GM20431 (cell line): ENCODE measurements at regions not wholly inside any gene's neighbourhood (a gene's known extent, or its start where the extent isn't known, plus 50 kb on each side); places are given as distances from the start of the nearest gene placed in this dataset.
"Not testable (repeated sequence)": the region's sequence is repeated elsewhere in the genome, so short reads cannot be mapped to it uniquely, and the experiment has no call there.

Experiments used
- in situ Hi-C: fragments of 300-500 bp; cut with MseI, MboI; formaldehyde crosslinking; loops from one replicate; pipeline ENCODE4 v1.15.0; 2020; ENCODE audit warnings: low sequenced_read_pairs; ENCODE audit not compliant: unreplicated experiment

DNA sequence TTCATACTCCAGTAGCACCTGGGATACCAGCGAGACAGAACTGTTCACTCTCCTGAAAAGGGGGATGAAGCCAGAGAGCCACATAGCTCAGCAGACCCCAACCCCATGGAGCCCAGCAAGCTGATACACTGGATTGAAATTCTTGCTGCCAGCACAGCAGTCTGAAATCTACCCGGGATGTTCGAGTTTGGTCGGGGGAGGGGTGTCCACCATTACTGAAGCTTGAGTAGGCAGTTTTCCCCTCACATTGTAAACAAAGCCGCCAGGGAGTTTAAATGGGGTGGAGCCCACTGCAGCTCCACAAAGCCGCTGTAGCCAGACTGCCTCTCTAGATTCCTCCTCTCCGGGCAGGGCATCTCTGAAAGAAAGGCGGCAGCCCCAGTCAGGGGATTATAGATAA lies 243.7 kb upstream of the RASGEF1B start:
- in situ Hi-C loops = not testable (repeated sequence)

DNA sequence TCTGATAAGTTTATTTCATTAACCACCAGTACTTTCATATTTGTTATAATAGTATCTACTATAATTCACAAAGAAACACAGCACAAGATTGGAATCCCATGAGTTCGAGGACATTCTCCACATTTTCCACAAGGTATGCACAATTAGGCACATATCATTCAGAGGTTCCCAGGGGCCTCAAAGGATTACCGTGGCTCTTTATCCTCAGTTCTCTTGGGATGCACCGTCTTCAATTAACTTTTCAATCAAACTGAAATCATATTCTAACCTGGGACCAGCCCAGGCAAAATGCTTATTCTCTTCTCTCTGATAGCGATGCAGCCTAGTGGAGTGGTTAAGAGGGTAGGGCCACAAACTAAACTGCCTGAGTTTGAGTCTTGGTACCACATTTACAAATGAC lies 242.6 kb upstream of the RASGEF1B start:
- in situ Hi-C loops = no loop called here

DNA sequence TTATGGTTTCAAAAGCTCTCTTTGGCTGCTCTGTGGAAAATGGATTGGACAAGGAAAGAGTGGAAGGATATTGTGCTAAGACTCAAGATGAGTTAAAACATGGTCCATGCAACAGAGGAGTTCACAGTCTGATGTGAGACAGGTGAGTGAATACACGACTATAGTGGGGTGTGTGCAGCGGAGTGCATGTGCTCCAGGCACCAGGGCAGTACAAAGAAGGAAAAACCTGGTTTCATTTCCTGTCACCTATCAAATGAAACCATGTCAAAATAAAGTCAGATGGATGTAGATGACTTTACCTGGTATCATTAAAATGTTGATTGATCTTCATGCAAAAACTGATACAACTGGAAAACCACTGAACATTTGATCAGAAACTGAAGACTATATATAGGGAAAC lies 241.0 kb upstream of the RASGEF1B start:
- in situ Hi-C loops = no loop called here

DNA sequence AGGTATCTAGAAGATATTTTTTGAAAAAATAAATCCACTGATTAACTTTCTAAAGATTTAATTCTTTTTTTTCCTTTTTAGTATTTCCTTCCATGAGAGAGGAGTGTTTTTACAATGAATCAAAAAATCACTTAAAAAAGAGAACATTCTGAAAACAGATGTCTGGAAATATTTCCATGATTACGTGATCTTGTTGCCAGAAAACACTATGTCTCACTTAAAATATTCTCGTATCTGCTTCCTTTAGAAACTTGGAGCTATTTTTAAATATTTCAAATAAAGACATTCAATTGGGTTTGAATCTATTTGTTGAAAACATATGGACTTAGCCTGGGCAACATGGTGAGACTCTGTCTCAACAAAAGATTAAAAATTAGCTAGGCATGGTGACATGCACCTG lies 232.8 kb upstream of the RASGEF1B start:
- in situ Hi-C loops = no loop called here

DNA sequence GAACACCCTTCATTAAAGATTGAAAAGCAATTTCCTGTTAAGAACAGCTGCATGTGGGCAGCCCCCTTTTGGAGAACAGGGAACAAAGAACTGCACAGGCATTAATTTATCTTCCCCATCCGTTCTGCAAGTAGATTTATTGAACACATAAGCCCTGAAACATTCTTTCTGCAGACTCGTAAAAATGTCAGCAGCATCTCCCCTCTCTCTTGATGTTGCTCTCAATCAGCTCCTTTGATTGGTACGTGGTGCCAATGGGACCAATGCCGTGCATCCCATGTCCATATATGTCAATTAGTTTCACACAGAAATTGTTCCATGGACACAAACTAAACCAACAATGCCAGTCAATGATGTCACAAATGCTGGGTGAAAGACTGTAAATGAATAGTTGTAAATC lies 228.5 kb upstream of the RASGEF1B start:
- in situ Hi-C loops = no loop called here

DNA sequence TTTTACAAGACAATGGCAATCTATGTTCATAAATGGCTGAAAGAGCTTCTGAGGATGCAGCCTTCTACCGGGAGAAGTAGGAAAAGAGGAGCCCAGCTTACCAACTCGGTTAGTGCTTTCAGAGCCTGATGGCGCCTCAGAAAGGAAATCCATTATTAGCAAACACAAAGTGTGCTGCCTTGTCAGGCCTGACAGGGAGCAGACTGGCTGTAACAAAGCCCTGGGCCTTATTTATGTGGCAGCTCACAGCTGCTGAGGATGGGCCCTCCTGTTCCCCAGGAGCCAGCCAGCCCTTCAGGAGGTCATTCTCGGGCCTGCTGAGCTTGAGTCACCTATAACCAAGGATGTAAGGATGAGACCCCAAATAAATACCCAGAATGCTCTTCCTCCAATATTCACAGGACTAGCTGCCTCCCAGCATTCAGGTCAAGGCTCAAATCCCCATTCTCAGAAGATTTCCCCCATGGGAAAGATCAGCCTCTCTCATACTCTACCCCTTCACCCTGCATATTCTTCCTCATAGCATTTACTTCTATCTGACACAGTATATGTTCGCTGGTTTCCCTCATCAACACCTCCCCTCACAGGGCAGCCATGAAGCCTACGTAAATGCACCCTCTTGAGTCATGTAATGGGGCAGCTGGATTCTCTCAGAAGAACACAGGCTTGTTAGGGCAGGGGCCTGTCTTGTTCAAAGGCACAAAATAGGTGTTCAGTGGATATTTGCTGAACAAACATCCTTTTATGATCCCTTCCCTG lies 227.0 kb upstream of the RASGEF1B start:
- in situ Hi-C loops = no loop called here

DNA sequence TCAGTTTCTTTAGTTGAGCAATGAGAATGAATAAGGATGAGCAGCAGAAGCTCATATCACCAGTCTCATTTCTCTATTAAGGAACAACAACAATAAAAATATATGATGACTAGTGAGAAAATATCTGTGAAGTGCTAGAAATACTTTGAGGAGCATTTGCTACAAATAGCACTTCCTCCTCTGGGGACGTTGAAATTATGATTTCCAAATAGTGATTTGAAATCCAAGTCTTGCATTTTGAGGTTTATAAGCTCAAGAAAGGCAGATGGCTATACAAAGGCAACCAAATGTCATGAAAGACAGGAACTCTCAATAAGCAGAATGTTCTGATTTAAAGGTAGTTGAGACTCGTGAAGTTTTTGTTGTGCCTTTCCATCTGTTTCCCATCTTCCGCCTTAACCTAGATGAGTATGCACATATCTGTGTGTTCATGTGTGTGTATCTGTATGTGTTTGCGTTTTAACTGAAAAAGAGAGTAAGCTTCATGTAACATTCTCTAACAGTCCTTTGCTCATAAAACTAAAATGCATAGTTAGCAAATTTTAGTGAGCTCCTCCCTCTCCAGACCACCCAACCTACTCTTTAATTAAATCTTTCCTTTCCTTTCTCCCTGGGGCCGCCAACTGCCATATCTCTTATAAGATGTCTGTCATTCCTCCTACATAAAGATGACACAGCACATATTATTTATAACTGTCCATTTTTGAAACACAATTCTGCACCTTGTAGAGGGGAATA lies 222.6 kb upstream of the RASGEF1B start:
- in situ Hi-C loops = no loop called here

DNA sequence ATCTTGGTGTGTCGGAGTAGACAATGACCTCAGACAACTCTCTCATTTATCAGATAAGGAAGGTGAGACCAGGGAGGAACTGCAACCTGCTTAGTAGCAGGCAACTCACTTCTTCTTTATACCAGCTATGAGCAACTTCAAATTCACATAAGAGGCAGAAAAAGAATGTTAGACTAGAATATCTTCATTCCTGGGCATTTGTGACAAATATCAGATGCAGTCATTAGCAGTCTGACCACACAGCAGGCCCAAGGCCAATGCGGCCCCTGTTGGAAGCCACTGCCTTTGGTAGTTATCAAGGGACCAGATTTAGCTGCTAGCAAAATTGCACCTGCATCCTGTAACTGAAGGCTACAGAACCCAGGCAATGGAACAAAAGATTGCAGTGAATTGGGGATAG lies 219.2 kb upstream of the RASGEF1B start:
- in situ Hi-C loops = no loop called here

DNA sequence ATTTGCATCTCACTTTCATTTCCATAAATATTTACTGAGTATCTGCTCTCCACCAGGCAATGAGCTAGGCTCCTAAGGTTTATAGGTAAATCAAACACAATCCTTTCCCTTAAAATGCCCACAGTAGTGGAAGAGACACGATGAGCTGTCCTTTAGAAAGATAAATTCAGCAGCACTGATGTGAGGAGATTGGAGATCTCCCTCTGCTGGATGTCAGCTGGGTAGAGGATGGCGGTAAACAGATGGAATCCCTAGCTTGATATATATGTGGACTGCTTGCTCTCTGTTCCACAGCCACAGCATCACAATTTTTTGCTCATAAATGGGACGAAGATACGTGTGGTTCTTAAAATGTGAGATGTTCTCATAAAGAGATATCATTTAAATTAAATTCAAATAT lies 216.4 kb upstream of the RASGEF1B start:
- in situ Hi-C loops = no loop called here

DNA sequence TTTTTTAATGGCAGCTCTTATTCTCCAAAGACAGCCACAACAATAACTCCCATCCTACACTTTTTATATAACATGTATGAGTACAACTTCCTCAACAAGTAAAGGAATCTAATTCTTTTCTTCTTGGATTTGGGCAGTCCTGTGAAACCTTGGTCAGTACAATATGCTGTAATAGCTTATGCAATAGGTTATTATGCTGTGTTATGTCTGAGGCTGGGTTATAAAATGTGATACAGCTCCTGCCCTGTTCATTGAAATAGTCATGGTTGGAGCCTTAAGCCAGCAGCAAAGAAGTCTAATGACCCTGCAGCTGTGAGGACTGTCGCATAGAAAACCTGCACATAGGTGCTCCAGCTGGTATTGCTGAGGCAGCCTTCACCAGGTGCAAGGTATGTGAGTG lies 215.8 kb upstream of the RASGEF1B start:
- in situ Hi-C loops = no loop called here

DNA sequence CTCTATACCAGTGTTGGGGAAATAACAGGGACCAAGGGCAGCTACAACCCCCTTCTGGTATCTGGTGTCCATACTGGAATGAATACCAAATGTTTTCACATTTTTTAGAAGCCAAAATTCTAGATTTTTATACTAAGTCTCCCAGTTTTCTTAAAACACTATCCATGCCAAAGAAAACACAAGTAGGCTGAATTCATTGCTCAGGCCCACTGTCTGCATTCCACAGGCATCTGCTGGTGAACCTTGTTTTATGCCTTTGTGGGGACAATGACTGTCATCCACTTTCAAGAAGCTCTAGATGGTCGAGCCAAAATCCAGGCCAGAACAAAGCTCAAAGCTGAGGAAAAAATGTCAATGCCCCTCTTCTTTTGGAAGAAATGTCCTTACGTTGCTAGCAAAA lies 213.4 kb upstream of the RASGEF1B start:
- in situ Hi-C loops = no loop called here

DNA sequence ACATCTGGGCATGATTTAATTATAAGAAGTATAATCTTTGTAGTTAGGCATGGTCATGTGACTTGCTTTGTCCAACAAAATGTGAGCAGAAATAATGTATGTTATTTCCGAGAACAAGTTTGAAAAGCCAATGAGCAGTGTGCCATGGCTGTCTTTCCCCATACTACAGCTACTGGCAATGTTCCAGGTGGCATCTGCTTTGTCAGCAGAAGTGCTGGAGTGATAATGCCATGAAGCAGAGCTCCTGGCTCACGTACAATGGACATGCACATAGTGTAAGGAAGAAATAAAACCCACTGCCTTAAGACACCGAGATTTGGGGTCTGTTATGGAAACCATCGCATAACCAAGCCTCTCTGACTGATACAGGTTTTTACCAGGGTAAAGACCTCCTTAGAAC lies 212.6 kb upstream of the RASGEF1B start:
- in situ Hi-C loops = no loop called here

DNA sequence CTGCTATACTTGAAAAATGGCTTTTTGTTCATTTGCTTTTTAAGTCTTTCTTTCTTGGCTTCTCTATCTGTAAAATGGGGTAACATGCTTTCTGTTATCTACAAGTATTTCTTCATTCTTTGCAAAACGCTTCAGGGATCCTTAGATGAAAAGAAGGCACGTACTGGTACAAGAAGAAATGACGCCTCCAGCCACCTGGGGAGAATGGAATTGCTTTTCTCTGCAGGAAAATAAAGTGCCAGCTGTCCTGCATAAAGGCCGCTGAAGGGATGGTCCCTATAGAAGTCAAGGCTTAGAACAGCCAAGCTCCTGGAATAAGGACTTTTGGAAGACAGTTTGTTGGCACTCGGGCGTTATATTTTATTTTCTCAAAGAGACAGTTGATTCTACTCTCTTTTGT lies 210.8 kb upstream of the RASGEF1B start:
- in situ Hi-C loops = no loop called here

DNA sequence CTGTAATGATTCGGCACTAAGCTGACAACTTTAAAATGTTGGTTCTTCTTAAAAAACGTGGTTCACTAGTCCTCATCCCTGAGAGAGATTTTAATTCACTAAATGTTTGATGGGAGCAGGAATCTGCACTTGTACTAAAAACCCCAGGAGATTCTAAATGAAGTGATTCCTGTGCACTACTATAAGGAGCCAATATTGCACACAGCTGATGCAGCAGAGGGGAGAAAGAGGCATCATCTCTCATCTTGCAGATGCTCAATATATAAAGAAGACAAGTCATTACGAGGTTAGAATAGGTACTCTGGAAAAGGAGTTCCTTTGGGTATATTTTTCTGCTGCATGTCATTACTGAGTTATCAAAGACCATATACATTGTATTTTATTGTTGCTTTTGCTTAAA lies 207.6 kb upstream of the RASGEF1B start:
- in situ Hi-C loops = no loop called here

DNA sequence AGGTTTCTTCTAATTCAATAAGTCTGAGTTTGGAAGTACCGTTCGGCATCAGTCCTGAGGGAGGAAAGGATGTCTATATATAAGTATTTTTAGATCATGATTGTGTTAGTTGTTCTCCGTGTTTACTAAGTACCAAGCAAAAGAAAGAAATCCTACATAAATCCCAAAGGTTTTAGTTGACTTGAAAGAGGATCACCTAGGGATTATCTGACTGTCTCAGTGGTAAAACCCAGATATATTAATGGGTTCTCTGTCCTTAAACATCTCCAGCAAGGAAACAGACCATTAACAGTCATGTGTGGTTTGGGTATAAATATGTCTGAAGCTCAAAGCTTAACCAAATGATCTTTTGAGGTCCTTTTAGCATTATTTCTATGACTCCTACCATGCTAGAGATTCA lies 207.1 kb upstream of the RASGEF1B start:
- in situ Hi-C loops = no loop called here

DNA sequence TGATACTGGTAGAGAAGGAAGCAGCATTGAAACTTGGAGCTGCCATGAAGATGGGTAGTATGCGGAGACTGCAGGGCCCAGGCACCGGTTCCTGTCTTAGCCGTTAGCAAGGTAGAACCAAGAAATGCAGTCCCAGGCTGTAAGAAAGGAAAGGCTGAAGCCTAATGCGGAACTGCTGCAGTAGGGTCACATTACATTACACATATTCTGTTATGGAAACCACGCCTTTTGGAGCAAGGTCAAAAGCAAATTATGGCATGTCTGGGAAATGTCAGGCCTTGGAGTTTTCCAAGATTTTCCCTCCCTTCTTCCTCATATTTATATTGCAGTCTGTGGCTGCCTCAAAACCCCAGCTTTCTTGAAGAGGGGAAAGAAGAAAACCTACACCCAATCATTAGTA lies 204.8 kb upstream of the RASGEF1B start:
- in situ Hi-C loops = no loop called here

DNA sequence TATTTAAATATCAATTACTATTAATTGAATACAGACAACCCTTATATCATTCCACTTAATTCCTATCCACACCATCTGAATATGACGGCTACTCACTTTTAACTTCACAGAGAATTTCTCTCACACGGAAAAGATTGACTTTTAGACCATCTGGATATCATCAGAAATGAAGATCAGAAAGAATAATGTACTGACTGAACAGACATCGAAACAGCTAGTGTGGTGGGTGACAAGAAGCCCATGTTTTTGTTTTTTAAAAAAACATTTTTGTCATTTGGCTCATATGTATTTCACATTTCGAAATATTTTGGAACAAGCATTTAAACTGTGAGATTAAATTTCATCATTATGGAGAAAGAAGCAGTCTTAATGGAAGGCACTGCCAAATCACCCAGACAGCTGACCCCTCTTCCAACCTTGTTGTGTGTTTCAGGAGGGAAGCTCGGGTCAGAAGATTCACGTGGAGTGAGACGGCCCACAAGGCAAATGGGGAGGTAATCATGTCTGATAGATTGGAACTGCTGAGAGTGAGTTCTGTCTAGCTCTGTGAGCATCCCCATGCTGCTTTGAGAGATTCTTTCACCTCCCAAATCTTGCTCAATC lies 204.2 kb upstream of the RASGEF1B start:
- in situ Hi-C loops = no loop called here

DNA sequence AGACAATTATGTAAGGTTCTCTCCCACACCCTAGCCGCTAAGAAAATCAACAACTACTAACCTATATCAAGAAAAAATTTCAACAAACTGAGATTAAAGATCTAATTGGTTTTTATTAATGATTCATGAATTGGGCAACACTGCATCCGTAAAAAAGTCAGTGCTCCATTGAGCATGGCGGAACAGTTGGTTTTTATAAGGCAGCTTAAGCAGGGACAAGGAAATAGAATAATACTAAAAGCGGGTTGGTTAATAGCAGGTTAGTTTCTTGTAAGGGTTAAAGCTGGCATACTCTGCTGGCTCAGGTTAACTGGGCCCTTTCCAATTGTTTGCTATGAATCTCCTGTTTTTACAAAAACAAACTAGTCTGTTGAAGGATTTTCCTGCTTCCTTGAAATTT lies 202.3 kb upstream of the RASGEF1B start:
- in situ Hi-C loops = no loop called here

DNA sequence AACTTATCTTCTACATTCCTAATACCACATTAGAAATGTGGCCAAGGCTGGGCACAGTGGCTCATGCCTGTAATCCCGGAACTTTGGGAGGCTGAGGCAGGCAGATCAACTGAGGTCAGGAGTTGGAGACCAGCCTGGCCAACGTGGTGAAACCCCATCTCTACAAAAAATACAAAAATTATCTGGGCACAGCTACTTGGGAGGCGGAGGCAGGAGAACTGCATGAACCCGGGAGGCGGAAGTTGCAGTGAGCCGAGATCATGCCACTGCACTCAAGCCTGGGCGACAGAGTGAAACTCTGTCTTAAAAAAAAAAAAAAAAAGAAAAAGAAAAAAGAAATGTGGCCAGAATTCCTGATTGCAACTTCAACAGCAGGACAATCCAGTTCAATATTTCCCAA lies 196.6 kb upstream of the RASGEF1B start:
- in situ Hi-C loops = not testable (repeated sequence)

DNA sequence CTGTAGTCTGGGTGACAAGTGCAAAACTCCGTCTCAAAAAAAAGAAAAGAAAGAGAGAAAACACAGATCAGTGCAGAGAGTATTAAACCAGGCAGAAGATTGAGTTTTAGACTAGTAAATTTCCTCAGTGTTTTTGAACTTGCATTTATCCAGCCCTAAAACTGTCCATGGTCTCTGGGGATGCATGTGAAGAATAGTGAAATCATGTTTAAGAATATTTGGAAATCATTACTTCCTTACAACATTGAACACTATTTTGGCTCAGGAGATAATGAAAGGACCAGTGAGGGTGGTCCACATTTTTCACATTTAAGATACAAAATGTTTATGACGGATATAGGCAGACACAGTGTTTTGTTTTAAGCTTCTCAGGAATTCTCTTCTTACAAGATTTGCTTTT lies 195.8 kb upstream of the RASGEF1B start:
- in situ Hi-C loops = no loop called here

DNA sequence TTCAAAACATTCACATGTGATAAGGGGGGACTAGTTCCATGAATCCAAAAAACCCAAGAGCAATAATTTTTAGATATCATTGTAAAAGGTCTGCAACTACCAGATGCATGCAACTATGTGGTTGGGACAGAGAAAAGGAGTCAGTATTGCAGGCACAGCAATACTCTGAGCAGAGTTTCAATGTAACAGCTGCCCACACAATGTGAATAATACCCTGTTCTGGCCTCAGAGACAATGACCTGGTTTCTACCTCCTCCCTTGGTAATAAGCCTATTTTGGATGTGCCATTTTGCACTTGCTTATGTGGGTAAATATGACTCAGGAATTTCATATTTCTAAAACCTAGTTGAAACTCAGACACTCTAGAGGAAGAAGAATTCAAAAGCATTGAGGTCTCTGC lies 194.8 kb upstream of the RASGEF1B start:
- in situ Hi-C loops = no loop called here
